AG09309 (cell line): ENCODE measurements at regions not wholly inside any gene's neighbourhood (a gene's known extent, or its start where the extent isn't known, plus 50 kb on each side); places are given as distances from the start of the nearest gene placed in this dataset.

Experiments
- DNase-seq: peaks from one replicate; pipeline ENCODE4 v3.0.0-alpha.2; 2010; ENCODE audit warnings: low read depth
- H3K4me3 ChIP-seq: 2 replicates; pipeline ENCODE4 v1.5.1; 2011; ENCODE audit warnings: mild to moderate bottlenecking, low read depth, low read length, moderate library complexity; ENCODE audit not compliant: control insufficient read depth
- CTCF ChIP-seq: IDR thresholded peaks from 2 replicates; pipeline ENCODE4 v1.5.1; 2011; ENCODE audit warnings: mild to moderate bottlenecking, low read depth, low read length, inconsistent platforms; ENCODE audit not compliant: insufficient read depth, control insufficient read depth; ENCODE audit errors: missing control alignments

- TF ChIP-seq CTCF: no peak
- DNase-seq: no peak
- H3K4me3 ChIP-seq: no peak overlapping the region
Measured at GRCh38 chr6:76403064-76403463, 330.6 kb upstream of the IMPG1 start.

GRCh38 chr6:76397966-76398365, 325.5 kb upstream of the IMPG1 start:
- H3K4me3 ChIP-seq: no peak overlapping the region
- no peak for DNase-seq
- no peak for TF ChIP-seq CTCF

GRCh38 chr6:76382201-76382600, 309.7 kb upstream of the IMPG1 start:
- TF ChIP-seq CTCF: no peak
- DNase-seq: no peak

GRCh38 chr6:76381612-76382011, 309.1 kb upstream of the IMPG1 start:
- no peak overlapping the region for H3K4me3 ChIP-seq
- DNase-seq: no peak
- no peak for TF ChIP-seq CTCF

More at GRCh38 chr6:76382201-76382600, 309.7 kb upstream of the IMPG1 start:
- H3K4me3 ChIP-seq: no peak overlapping the region

GRCh38 chr6:76351275-76351674, 278.8 kb upstream of the IMPG1 start:
- no peak for DNase-seq
- TF ChIP-seq CTCF: no peak
- H3K4me3 ChIP-seq: no peak overlapping the region

GRCh38 chr6:76347539-76347938, 275.1 kb upstream of the IMPG1 start:
- no peak for DNase-seq
- H3K4me3 ChIP-seq: no peak overlapping the region
- no peak for TF ChIP-seq CTCF

- no peak for DNase-seq
- no peak overlapping the region for H3K4me3 ChIP-seq
- no peak for TF ChIP-seq CTCF
Measured at GRCh38 chr6:76342611-76343160, 270.2 kb upstream of the IMPG1 start.
